Left colon (tissue), 2 donors: ENCODE measurements at regions not wholly inside any gene's neighbourhood (a gene's known extent, or its start where the extent isn't known, plus 50 kb on each side); places are given as distances from the start of the nearest gene placed in this dataset.

Experiments used
- ATAC-seq: fragments of 200-7000 bp; cut with Tn5 transposase; one replicate; pipeline ENCODE4 v1.9.1; 2020; ENCODE audit warnings: mild to moderate bottlenecking, moderate library complexity
- DNase-seq, 2 donors: peaks; one replicate each; pipeline ENCODE4 v3.0.0-alpha.2; 2020
- intact Hi-C, 2 donors: fragments of 100-400 bp; cut with DNase I in 1 of 2; cut with micrococcal nuclease in 1 of 2; formaldehyde crosslinking; loops; one replicate each; pipeline versions ENCODE4 v1.11.2 to v1.14.0; 2022; cut with DNase I, micrococcal nuclease
- donor health status: DM: no; HTN: no; CAD: no.
- donor health status: DM: yes; HTN: yes; CAD: no.

- DNase-seq (no peak), ATAC-seq (no peak)
- intact Hi-C loops: no loop called here
Measured at GRCh38 chr12:115404761-115405470, 720.9 kb upstream of the TBX3 start.

GRCh38 chr12:115403689-115404088, 719.7 kb upstream of the TBX3 start:
- intact Hi-C loops: no loop called here
- DNase-seq (no peak), ATAC-seq (no peak)

GRCh38 chr12:115403253-115403652, 719.3 kb upstream of the TBX3 start:
- no peak for ATAC-seq
- intact Hi-C loops: no loop called here
- no peak for DNase-seq

GRCh38 chr12:115402443-115403180, 718.6 kb upstream of the TBX3 start:
- DNase-seq (no peak), ATAC-seq (no peak)
- intact Hi-C loops: no loop called here

- DNase-seq (no peak), ATAC-seq (no peak)
- intact Hi-C loops: no loop called here
Measured at GRCh38 chr12:115401761-115402160, 717.8 kb upstream of the TBX3 start.

- intact Hi-C loops: no loop called here
- no peak for DNase-seq
- no peak for ATAC-seq
Measured at GRCh38 chr12:115400011-115400410, 716.0 kb upstream of the TBX3 start.

DNA sequence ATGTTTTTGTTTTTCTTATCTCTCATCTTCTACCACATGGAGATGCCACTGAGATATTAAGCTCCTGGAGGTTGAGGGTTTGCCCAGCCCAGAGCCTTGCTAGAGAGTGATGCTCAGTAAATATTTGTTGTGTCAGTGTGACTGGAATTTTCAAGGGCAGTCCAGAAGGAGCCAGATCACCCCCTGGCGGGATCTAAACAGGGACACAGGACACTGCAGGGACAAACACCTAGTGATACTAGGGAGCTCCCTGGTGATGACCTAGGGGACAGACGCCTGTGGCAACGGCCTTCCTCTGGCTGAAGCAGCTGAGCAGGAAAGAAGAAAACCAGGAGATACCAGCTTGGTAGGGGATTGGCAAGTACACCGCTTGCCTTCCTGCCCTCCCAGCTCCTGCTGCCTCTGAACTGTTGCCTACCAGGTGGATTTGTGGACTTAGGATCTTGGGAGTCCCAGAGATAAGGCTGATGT, 714.4 kb upstream of the TBX3 start:
- ATAC-seq (peak; percentile 89), DNase-seq (peak in 1 of 2 donors; percentile 17)
- intact Hi-C loops: no loop called here

DNA sequence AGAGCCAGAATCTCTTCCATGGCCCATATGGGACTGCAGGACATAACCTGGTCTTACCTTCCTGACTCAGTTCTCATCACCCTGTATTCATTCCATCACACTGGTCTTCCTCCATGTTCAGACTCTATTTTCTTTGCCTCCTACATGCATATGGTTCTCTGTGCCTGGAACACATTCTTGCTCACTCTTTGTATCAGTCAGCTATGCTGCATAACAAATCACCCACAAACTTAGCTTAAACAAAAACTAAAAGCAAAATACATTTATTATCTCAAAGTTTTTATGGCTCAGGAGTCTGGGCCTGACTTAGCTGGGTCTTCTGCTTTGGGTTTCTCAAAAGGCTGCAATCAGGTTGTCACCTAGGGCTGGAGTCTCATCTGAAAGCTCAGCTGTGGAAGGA, 712.6 kb upstream of the TBX3 start:
- no peak for DNase-seq
- no peak for ATAC-seq
- intact Hi-C loops: no loop called here

DNA sequence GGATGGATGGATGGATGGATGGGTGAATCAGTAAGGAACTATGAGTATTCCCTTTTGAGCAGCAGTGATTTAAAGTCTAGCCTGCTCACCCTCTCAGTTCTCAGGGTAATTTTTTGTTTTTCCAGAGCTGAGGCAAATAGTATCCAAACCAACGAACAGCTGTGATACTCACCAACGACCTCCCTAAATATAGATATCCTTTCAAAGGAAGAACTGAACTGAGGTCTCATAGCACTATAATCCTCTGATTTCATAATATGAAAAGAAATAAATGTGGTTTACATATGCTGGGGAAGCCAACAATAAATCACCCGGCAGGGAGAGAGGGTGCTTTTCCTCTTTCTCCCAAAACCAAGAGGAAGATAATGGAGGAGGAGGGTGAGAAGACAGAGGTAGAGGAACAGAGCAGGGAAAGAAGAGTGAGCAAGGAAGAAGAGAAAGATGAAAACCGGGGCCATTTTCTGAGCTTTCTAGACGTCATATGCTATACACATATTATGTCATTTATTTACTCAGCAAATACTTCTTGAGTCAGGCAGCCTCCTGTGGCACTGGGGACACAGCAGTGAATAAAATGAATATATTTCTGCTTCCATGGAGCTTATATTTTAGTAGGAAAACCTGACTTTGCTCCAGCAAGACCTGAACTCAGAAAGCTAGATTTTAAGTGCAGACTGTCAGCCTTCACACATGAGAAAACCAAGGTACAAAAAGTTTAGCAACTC, 710.7 kb upstream of the TBX3 start:
- intact Hi-C loops: no loop called here
- DNase-seq: no peak

GRCh38 chr12:115388139-115388538, 704.2 kb upstream of the TBX3 start:
- DNase-seq (no peak), ATAC-seq (no peak)
- intact Hi-C loops: no loop called here

More for the DNA sequence above, 710.7 kb upstream of the TBX3 start:
- ATAC-seq: peak; percentile 60

- ATAC-seq: no peak
Measured at GRCh38 chr12:115387467-115387901, 703.5 kb upstream of the TBX3 start.

GRCh38 chr12:115386946-115387345, 703.0 kb upstream of the TBX3 start:
- intact Hi-C loops: no loop called here
- ATAC-seq (no peak), DNase-seq (no peak)

More at GRCh38 chr12:115387467-115387901, 703.5 kb upstream of the TBX3 start:
- intact Hi-C loops: no loop called here
- DNase-seq: no peak

- intact Hi-C loops: no loop called here
- ATAC-seq (no peak), DNase-seq (no peak)
Measured at GRCh38 chr12:115385141-115385540, 701.2 kb upstream of the TBX3 start.

GRCh38 chr12:115384391-115384790, 700.4 kb upstream of the TBX3 start:
- ATAC-seq (no peak), DNase-seq (no peak)
- intact Hi-C loops: no loop called here

- DNase-seq (no peak), ATAC-seq (no peak)
- intact Hi-C loops: no loop called here
Measured at GRCh38 chr12:115383668-115384067, 699.7 kb upstream of the TBX3 start.

GRCh38 chr12:115382681-115383080, 698.7 kb upstream of the TBX3 start:
- no peak for ATAC-seq
- intact Hi-C loops: no loop called here

GRCh38 chr12:115380546-115381120, 696.7 kb upstream of the TBX3 start:
- DNase-seq: no peak
- intact Hi-C loops: no loop called here
- ATAC-seq: no peak

More at GRCh38 chr12:115382681-115383080, 698.7 kb upstream of the TBX3 start:
- DNase-seq: no peak

GRCh38 chr12:115378291-115378690, 694.3 kb upstream of the TBX3 start:
- ATAC-seq (no peak), DNase-seq (no peak)
- intact Hi-C loops: no loop called here

DNA sequence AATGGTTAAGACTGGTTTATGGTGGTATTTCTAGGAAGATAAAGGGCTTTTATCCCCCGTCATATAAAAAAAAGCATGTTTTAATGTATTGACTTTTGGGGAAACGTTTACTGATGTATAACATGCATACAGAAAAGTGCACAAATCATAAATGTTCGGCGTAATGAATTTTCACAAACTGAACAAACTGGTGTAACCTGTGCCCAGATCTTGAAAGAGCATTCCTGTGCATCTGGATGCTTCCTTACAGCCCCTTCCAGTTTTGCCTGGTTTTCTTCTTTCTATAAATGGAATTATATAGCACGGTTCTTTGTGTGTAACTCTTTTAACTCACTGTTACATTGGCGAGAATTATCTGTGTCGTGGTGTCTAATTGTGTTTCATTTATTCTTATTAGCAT, 693.8 kb upstream of the TBX3 start:
- ATAC-seq (peak; percentile 39), DNase-seq (no peak)
- intact Hi-C loops: no loop called here
